ENCODE measurements at regions not wholly inside any gene's neighbourhood (a gene's known extent, or its start where the extent isn't known, plus 50 kb on each side); places are given as distances from the start of the nearest gene placed in this dataset.

GRCh38 chr3:96711816-96712215 lies 102.6 kb upstream of the EPHA6 start:
- Histone ChIP-seq H3K4me1 (ENCODE audit: control insufficient read depth, extremely low read depth, insufficient read depth, low read length) (no peaks in the 10 kb centered on the region), H4K20me1 (replicated peaks; ENCODE audit: control insufficient read depth, extremely low read depth, insufficient read depth, low read length) (no peaks in the 10 kb centered on the region), H2AFZ (ENCODE audit: low read depth, low read length) (no peak overlapping the region), H3K27ac (ENCODE audit: insufficient read depth, low read depth, low read length) (no peak overlapping the region), H3K9ac (replicated peaks; ENCODE audit: extremely low read depth, insufficient read depth, low read length) (no peak overlapping the region), H3K4me2 (ENCODE audit: insufficient read depth, low read length) (no peak overlapping the region), H3K9me3 (replicated peaks; ENCODE audit: control insufficient read depth, insufficient read depth, low read length) (no peaks in the 10 kb centered on the region), H3K4me3 (replicated peaks in 1 of 3; ENCODE audit: insufficient read depth in 1 of 3, low read depth in 1 of 3, low read length in 3 of 3) (no peak overlapping the region), H3K27me3 (ENCODE audit: control insufficient read depth in 2 of 2, insufficient read depth in 2 of 2, low read length in 2 of 2) (no peaks in the 10 kb centered on the region), H3K79me2 (ENCODE audit: control insufficient read depth, insufficient read depth, low read length) (no peaks in the 10 kb centered on the region), H3K9me1 (replicated peaks; ENCODE audit: control insufficient read depth, extremely low read depth, insufficient read depth, low read length) (no peaks in the 10 kb centered on the region), H3K36me3 (ENCODE audit: control insufficient read depth in 2 of 2, extremely low read depth in 1 of 2, insufficient read depth in 2 of 2, low read length in 2 of 2) (no peaks in the 10 kb centered on the region)
- ChIA-PET CTCF (no interaction called here), POLR2A (no interaction called here)
- TF ChIP-seq MAX (IDR thresholded peaks at IDR 0.05; ENCODE audit: insufficient read depth, insufficient read length) (no peak), MYC (IDR thresholded peaks at IDR 0.05; ENCODE audit: low read depth, low read length) (no peak), EZH2 (IDR thresholded peaks at IDR 0.05; ENCODE audit: borderline replicate concordance, low read depth, low read length, severe bottlenecking) (no peak), POLR2AphosphoS5 (IDR thresholded peaks at IDR 0.05; ENCODE audit: insufficient read depth, low read depth, low read length) (no peak), POLR2A (IDR thresholded peaks at IDR 0.05; ENCODE audit: low read depth, low read length) (no peak), JUN (IDR thresholded peaks at IDR 0.05; ENCODE audit: borderline replicate concordance, insufficient read depth, insufficient read length, low read depth) (no peak)
- dilution Hi-C loops (cut with MboI; ENCODE audit: extremely low pct_ligation_motif_present, low sequenced_read_pairs) (no loop called here), intact Hi-C loops (cut with micrococcal nuclease) (no loop called here)
- DNase-seq (ENCODE audit: low read depth, low spot score), result no peak
- FAIRE-seq, result no peak
- no TSS peak for BruUV-seq (replicated peaks)

DNA sequence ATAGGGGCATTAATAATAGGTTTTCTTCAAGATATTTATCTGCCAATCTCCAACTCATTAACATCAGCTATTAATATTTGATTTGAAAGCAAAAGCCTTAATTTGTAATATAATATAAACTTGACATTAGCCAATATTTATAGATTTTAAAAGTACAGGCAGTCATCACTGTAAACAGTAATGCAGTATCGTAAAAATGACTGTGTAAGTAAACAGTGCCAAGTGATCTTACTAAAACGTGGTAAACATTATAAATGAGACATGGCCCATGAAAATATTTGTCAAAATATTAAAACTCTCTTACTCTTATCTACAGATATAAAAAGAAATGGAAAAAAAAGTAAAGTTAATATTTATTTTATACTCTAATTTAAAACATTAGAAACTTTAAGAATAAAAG lies 101.6 kb upstream of the EPHA6 start:
- no peak for DNase-seq (ENCODE audit: low read depth, low spot score)
- H3K4me2 ChIP-seq (ENCODE audit: insufficient read depth, low read length), result no peak overlapping the region
- H3K9me3 ChIP-seq (replicated peaks; ENCODE audit: control insufficient read depth, insufficient read depth, low read length), result no peaks in the 10 kb centered on the region
- no peaks in the 10 kb centered on the region for H3K4me1 ChIP-seq (ENCODE audit: control insufficient read depth, extremely low read depth, insufficient read depth, low read length)
- H3K4me3 ChIP-seq (replicated peaks in 1 of 3; ENCODE audit: insufficient read depth in 1 of 3, low read depth in 1 of 3, low read length in 3 of 3), result no peak overlapping the region
- H3K27me3 ChIP-seq (ENCODE audit: control insufficient read depth in 2 of 2, insufficient read depth in 2 of 2, low read length in 2 of 2), result no peaks in the 10 kb centered on the region
- ChIA-PET POLR2A (no interaction called here), CTCF (no interaction called here)
- H3K79me2 ChIP-seq (ENCODE audit: control insufficient read depth, insufficient read depth, low read length), result no peaks in the 10 kb centered on the region
- H3K27ac ChIP-seq (ENCODE audit: insufficient read depth, low read depth, low read length), result no peak overlapping the region
- BruUV-seq (replicated peaks), result no TSS peak
- no peak overlapping the region for H3K9ac ChIP-seq (replicated peaks; ENCODE audit: extremely low read depth, insufficient read depth, low read length)
- TF ChIP-seq POLR2AphosphoS5 (IDR thresholded peaks at IDR 0.05; ENCODE audit: insufficient read depth, low read depth, low read length), result no peak
- no peak for TF ChIP-seq JUN (IDR thresholded peaks at IDR 0.05; ENCODE audit: borderline replicate concordance, insufficient read depth, insufficient read length, low read depth)
- TF ChIP-seq POLR2A (IDR thresholded peaks at IDR 0.05; ENCODE audit: low read depth, low read length), result no peak
- no peak for TF ChIP-seq GATA2 (IDR thresholded peaks at IDR 0.05; ENCODE audit: insufficient read depth, insufficient read length, low read depth, low read length)
- TF ChIP-seq MAX (IDR thresholded peaks at IDR 0.05; ENCODE audit: insufficient read depth, insufficient read length), result no peak
- TF ChIP-seq EZH2 (IDR thresholded peaks at IDR 0.05; ENCODE audit: borderline replicate concordance, low read depth, low read length, severe bottlenecking), result no peak
- TF ChIP-seq CTCF (IDR thresholded peaks at IDR 0.05; ENCODE audit: extremely low read depth in 1 of 2, insufficient read depth in 1 of 2, low read depth in 1 of 2, low read length in 2 of 2), result no peak
- no peak for TF ChIP-seq FOS (IDR thresholded peaks at IDR 0.05; ENCODE audit: borderline replicate concordance, insufficient read depth, low read length)
- TF ChIP-seq MYC (IDR thresholded peaks at IDR 0.05; ENCODE audit: low read depth, low read length), result no peak
- dilution Hi-C loops (cut with MboI; ENCODE audit: extremely low pct_ligation_motif_present, low sequenced_read_pairs) (no loop called here), intact Hi-C loops (cut with micrococcal nuclease) (no loop called here)
- H3K36me3 ChIP-seq (ENCODE audit: control insufficient read depth in 2 of 2, extremely low read depth in 1 of 2, insufficient read depth in 2 of 2, low read length in 2 of 2), result no peaks in the 10 kb centered on the region
- no peak overlapping the region for H2AFZ ChIP-seq (ENCODE audit: low read depth, low read length)
- H3K9me1 ChIP-seq (replicated peaks; ENCODE audit: control insufficient read depth, extremely low read depth, insufficient read depth, low read length), result no peaks in the 10 kb centered on the region
- no peak for FAIRE-seq
- no peaks in the 10 kb centered on the region for H4K20me1 ChIP-seq (replicated peaks; ENCODE audit: control insufficient read depth, extremely low read depth, insufficient read depth, low read length)

Data from endothelial cell of umbilical vein (primary cell).